Epithelial cell of prostate (primary cell): ENCODE measurements at regions not wholly inside any gene's neighbourhood (a gene's known extent, or its start where the extent isn't known, plus 50 kb on each side); places are given as distances from the start of the nearest gene placed in this dataset.
"Not testable (repeated sequence)": the region's sequence is repeated elsewhere in the genome, so short reads cannot be mapped to it uniquely, and the experiment has no call there.

Experiments used
- DNase-seq: peaks from one replicate; pipeline ENCODE4 v3.0.0-alpha.2; 2011; ENCODE audit warnings: low read depth, low spot score
- H3K27ac ChIP-seq: fragments of 450-650 bp; 2 replicates; pipeline ENCODE4 v1.5.1; 2017; ENCODE audit warnings: mild to moderate bottlenecking

GRCh38 chr10:71078454-71079145, 133.8 kb upstream of the UNC5B start:
- no peak for DNase-seq

GRCh38 chr10:71079761-71080380, 132.5 kb upstream of the UNC5B start:
- H3K27ac ChIP-seq = no peak overlapping the region
- no peak for DNase-seq

More at GRCh38 chr10:71078454-71079145, 133.8 kb upstream of the UNC5B start:
- H3K27ac ChIP-seq = no peak overlapping the region

- no peak overlapping the region for H3K27ac ChIP-seq
- no peak for DNase-seq
Measured at GRCh38 chr10:71080381-71081228, 131.8 kb upstream of the UNC5B start.

GRCh38 chr10:71081229-71081560, 131.2 kb upstream of the UNC5B start:
- H3K27ac ChIP-seq = no peak overlapping the region

GRCh38 chr10:71081912-71082311, 130.5 kb upstream of the UNC5B start:
- H3K27ac ChIP-seq = no peak overlapping the region
- no peak for DNase-seq

More at GRCh38 chr10:71081229-71081560, 131.2 kb upstream of the UNC5B start:
- DNase-seq = no peak

- DNase-seq = no peak
- H3K27ac ChIP-seq = no peak overlapping the region
Measured at GRCh38 chr10:71082960-71083715, 129.2 kb upstream of the UNC5B start.

GRCh38 chr10:71083716-71083975, 128.7 kb upstream of the UNC5B start:
- no peak for DNase-seq
- H3K27ac ChIP-seq = no peak overlapping the region

GRCh38 chr10:71084061-71084817, 128.1 kb upstream of the UNC5B start:
- no peak overlapping the region for H3K27ac ChIP-seq
- no peak for DNase-seq

- no peak overlapping the region for H3K27ac ChIP-seq
- DNase-seq = no peak
Measured at GRCh38 chr10:71084818-71085126, 127.6 kb upstream of the UNC5B start.

- no peak overlapping the region for H3K27ac ChIP-seq
- no peak for DNase-seq
Measured at GRCh38 chr10:71085689-71086438, 126.5 kb upstream of the UNC5B start.

GRCh38 chr10:71086439-71087080, 125.8 kb upstream of the UNC5B start:
- no peak for DNase-seq
- H3K27ac ChIP-seq = no peak overlapping the region

- DNase-seq = no peak
- no peak overlapping the region for H3K27ac ChIP-seq
Measured at GRCh38 chr10:71087622-71088021, 124.7 kb upstream of the UNC5B start.

GRCh38 chr10:71088054-71088453, 124.3 kb upstream of the UNC5B start:
- no peak overlapping the region for H3K27ac ChIP-seq
- DNase-seq = no peak

GRCh38 chr10:71088578-71088977, 123.8 kb upstream of the UNC5B start:
- H3K27ac ChIP-seq, DNase-seq: not testable (repeated sequence)

- no peak for DNase-seq
- no peak overlapping the region for H3K27ac ChIP-seq
Measured at GRCh38 chr10:71089162-71089561, 123.2 kb upstream of the UNC5B start.

GRCh38 chr10:71090330-71090729, 122.0 kb upstream of the UNC5B start:
- DNase-seq = no peak
- H3K27ac ChIP-seq = no peak overlapping the region

- H3K27ac ChIP-seq = no peak overlapping the region
- DNase-seq = no peak
Measured at GRCh38 chr10:71090801-71091200, 121.6 kb upstream of the UNC5B start.

GRCh38 chr10:71092812-71093401, 119.5 kb upstream of the UNC5B start:
- no peak overlapping the region for H3K27ac ChIP-seq
- DNase-seq = no peak

GRCh38 chr10:71093531-71093930, 118.8 kb upstream of the UNC5B start:
- no peak overlapping the region for H3K27ac ChIP-seq
- DNase-seq = no peak
